GM23338 (cell line): ENCODE measurements at regions not wholly inside any gene's neighbourhood (a gene's known extent, or its start where the extent isn't known, plus 50 kb on each side); places are given as distances from the start of the nearest gene placed in this dataset.

Source experiments
- ATAC-seq: fragments of 200-7000 bp; cut with Tn5 transposase; 3 replicates; pipeline ENCODE4 v1.9.1; 2020
- DNase-seq: peaks from one replicate; pipeline ENCODE4 v3.0.0-alpha.2; 2015; ENCODE audit warnings: low spot score
- H2AFZ ChIP-seq: fragments of 200-600 bp; sonication (generic); 2 replicates; pipeline ENCODE4 v1.8.0; 2016; ENCODE audit warnings: antibody characterized with exemption, mild to moderate bottlenecking, moderate library complexity
- H3F3A ChIP-seq: fragments of 200-600 bp; sonication (generic); replicated peaks from 2 replicates; pipeline ENCODE4 v1.8.0; 2017; ENCODE audit warnings: antibody characterized with exemption, mixed run types, low read depth
- H3K27ac ChIP-seq: fragments of 200-600 bp; sonication (generic); 2 replicates; pipeline ENCODE4 v1.6.1; 2016; ENCODE audit warnings: low read depth
- H3K27me3 ChIP-seq: fragments of 200-600 bp; sonication (generic); 2 replicates; pipeline ENCODE4 v1.8.0; 2016; ENCODE audit warnings: mild to moderate bottlenecking, mixed run types, moderate library complexity; ENCODE audit not compliant: insufficient read depth
- H3K36me3 ChIP-seq: fragments of 200-600 bp; sonication (generic); 2 replicates; pipeline ENCODE4 v1.8.0; 2016; ENCODE audit warnings: mild to moderate bottlenecking; ENCODE audit not compliant: insufficient read depth
- H3K4me1 ChIP-seq: fragments of 200-600 bp; sonication (generic); 2 replicates; pipeline ENCODE4 v1.8.0; 2016; ENCODE audit warnings: mild to moderate bottlenecking, moderate library complexity; ENCODE audit not compliant: insufficient read depth
- H3K4me2 ChIP-seq: fragments of 200-600 bp; sonication (generic); 2 replicates; pipeline ENCODE4 v1.7.1; 2017; ENCODE audit warnings: mixed run types
- H3K4me3 ChIP-seq: fragments of 200-600 bp; sonication (generic); 2 replicates; pipeline ENCODE4 v1.6.1; 2016; ENCODE audit warnings: mixed run types
- H3K79me2 ChIP-seq: fragments of 200-600 bp; sonication (generic); replicated peaks from 2 replicates; pipeline ENCODE4 v1.8.0; 2017; ENCODE audit warnings: mild to moderate bottlenecking; ENCODE audit not compliant: insufficient read depth
- H3K9me2 ChIP-seq: fragments of 200-600 bp; sonication (generic); 2 replicates; pipeline ENCODE4 v1.8.0; 2017; ENCODE audit not compliant: insufficient read depth
- H4K20me1 ChIP-seq: fragments of 200-600 bp; sonication (generic); replicated peaks from 2 replicates; pipeline ENCODE4 v1.8.0; 2017; ENCODE audit warnings: mild to moderate bottlenecking; ENCODE audit not compliant: insufficient read depth
- H3K27ac Mint-ChIP-seq: 2 replicates; pipeline ENCODE4 v1.8.0; 2020; ENCODE audit warnings: inconsistent platforms, mild to moderate bottlenecking, moderate library complexity, mixed read lengths
- H3K27me3 Mint-ChIP-seq: 3 replicates; pipeline ENCODE4 v1.8.0; 2022; ENCODE audit warnings: low read depth, mild to moderate bottlenecking, moderate library complexity, mixed read lengths, inconsistent platforms; ENCODE audit not compliant: insufficient read depth, poor library complexity
- H3K36me3 Mint-ChIP-seq: 3 replicates; pipeline ENCODE4 v1.8.0; 2021; ENCODE audit warnings: low read depth, mild to moderate bottlenecking, inconsistent platforms, moderate library complexity, mixed read lengths
- H3K4me1 Mint-ChIP-seq: 3 replicates; pipeline ENCODE4 v1.8.0; 2020; ENCODE audit warnings: mild to moderate bottlenecking, inconsistent platforms, mixed read lengths
- H3K4me3 Mint-ChIP-seq: 3 replicates; pipeline ENCODE4 v1.8.0; 2021; ENCODE audit warnings: moderate library complexity, mild to moderate bottlenecking, inconsistent platforms, mixed read lengths
- H3K9me3 Mint-ChIP-seq: 3 replicates; pipeline ENCODE4 v1.8.0; 2020; ENCODE audit warnings: moderate library complexity, mild to moderate bottlenecking, inconsistent platforms, mixed read lengths
- CREB1 ChIP-seq: fragments of 250-450 bp; sonication (Bioruptor Pico); IDR thresholded peaks from 2 replicates; pipeline ENCODE4 v1.5.0; 2020; ENCODE audit warnings: low read depth, mild to moderate bottlenecking, moderate library complexity
- EZH2 ChIP-seq: fragments of 200-600 bp; sonication (generic); IDR thresholded peaks from one replicate; pipeline ENCODE4 v1.8.0; 2017; ENCODE audit warnings: antibody characterized with exemption, mild to moderate bottlenecking, low read depth; ENCODE audit not compliant: unreplicated experiment
- EZH2phosphoT487 ChIP-seq: fragments of 200-600 bp; sonication (generic); IDR thresholded peaks from one replicate; pipeline ENCODE4 v1.8.1; 2018; ENCODE audit warnings: antibody characterized with exemption; ENCODE audit not compliant: unreplicated experiment
- JUNB ChIP-seq: IDR thresholded peaks from one replicate; pipeline ENCODE4 v1.6.1; 2016; ENCODE audit warnings: antibody characterized with exemption; ENCODE audit not compliant: unreplicated experiment
- NANOG ChIP-seq: IDR thresholded peaks from 2 replicates; pipeline ENCODE4 v1.6.1; 2016; ENCODE audit warnings: antibody characterized with exemption, borderline replicate concordance
- ZNF114 ChIP-seq: fragments of 250-450 bp; sonication (Bioruptor Pico); IDR thresholded peaks from 2 replicates; pipeline ENCODE4 v1.5.0; 2020; ENCODE audit warnings: mild to moderate bottlenecking, moderate library complexity
- ZNF331 ChIP-seq: fragments of 250-450 bp; sonication (Bioruptor Pico); IDR thresholded peaks from 2 replicates; pipeline ENCODE4 v1.5.0; 2020; ENCODE audit warnings: low read depth, mild to moderate bottlenecking, moderate library complexity
- TF ChIP-seq, protein P1 (sequence below), 2 experiments: fragments of 200-600 bp in 1 of 2; sonication (generic) in 1 of 2; conservative IDR thresholded peaks; 2 replicates each; pipeline versions ENCODE4 v1.5.1 to v1.6.1; 2016 to 2017; ENCODE audit warnings: antibody characterized with exemption in 2 of 2, low read depth in 2 of 2, mild to moderate bottlenecking in 2 of 2, moderate library complexity in 1 of 2
- TF ChIP-seq, protein P2 (sequence below): IDR thresholded peaks from one replicate; pipeline ENCODE4 v1.6.1; 2018; ENCODE audit warnings: antibody characterized with exemption; ENCODE audit not compliant: unreplicated experiment

DNA sequence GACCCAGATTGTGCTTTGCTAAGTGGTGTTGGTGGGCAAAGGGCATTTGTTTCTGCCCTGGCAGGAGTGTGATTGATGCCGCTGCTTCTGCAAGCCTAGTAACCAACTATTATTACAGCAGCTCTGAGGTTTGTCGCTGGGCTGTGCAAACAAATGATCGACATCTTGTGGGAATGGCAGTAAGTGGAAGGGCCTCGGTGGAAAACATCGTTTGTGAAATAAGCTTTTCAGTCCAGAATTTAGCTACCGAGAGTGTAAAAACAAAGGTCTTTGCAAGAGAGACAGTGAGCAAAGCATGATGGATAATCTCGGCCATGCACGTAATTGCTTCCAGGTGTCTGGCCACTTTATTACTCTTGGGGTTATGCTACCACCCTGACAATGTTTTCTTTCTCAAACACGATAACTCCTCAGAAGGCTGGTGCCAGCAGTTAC is 397.7 kb upstream of the PRICKLE1 start:
- no peaks in the 10 kb centered on the region for H3K36me3 ChIP-seq
- DNase-seq (no peak), ATAC-seq (no peak)
- H3K27me3 ChIP-seq: no peaks in the 10 kb centered on the region
- H4K20me1 ChIP-seq: no peaks in the 10 kb centered on the region
- H3F3A ChIP-seq: no peaks in the 10 kb centered on the region
- Mint-ChIP-seq H3K4me3 (no peak overlapping the region), H3K27ac (no peak overlapping the region), H3K4me1 (peaks cover 28% of the 10 kb centered on the region), H3K27me3 (no peaks in the 10 kb centered on the region), H3K9me3 (no peaks in the 10 kb centered on the region), H3K36me3 (no peaks in the 10 kb centered on the region)
- no peak overlapping the region for H2AFZ ChIP-seq
- H3K4me3 ChIP-seq: no peak overlapping the region
- H3K4me1 ChIP-seq: peaks cover 21% of the 10 kb centered on the region
- no peaks in the 10 kb centered on the region for H3K9me2 ChIP-seq
- 0 out of 2 replicates have a peak overlapping the region, but pooled peaks have one; percentile 11 for H3K4me2 ChIP-seq
- TF ChIP-seq JUNB: no peak
- TF ChIP-seq NANOG: no peak
- TF ChIP-seq, protein P1, sequence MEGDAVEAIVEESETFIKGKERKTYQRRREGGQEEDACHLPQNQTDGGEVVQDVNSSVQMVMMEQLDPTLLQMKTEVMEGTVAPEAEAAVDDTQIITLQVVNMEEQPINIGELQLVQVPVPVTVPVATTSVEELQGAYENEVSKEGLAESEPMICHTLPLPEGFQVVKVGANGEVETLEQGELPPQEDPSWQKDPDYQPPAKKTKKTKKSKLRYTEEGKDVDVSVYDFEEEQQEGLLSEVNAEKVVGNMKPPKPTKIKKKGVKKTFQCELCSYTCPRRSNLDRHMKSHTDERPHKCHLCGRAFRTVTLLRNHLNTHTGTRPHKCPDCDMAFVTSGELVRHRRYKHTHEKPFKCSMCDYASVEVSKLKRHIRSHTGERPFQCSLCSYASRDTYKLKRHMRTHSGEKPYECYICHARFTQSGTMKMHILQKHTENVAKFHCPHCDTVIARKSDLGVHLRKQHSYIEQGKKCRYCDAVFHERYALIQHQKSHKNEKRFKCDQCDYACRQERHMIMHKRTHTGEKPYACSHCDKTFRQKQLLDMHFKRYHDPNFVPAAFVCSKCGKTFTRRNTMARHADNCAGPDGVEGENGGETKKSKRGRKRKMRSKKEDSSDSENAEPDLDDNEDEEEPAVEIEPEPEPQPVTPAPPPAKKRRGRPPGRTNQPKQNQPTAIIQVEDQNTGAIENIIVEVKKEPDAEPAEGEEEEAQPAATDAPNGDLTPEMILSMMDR (conservative IDR thresholded peaks at IDR 0.05; ENCODE audit: low read depth in 2 of 2): no peak
- TF ChIP-seq ZNF331 (CRISPR knock-in tag): no peak
- no peak for TF ChIP-seq CREB1 (CRISPR knock-in tag)
- TF ChIP-seq EZH2: no peak
- H3K27ac ChIP-seq: no peak overlapping the region
- H3K79me2 ChIP-seq: no peaks in the 10 kb centered on the region

DNA sequence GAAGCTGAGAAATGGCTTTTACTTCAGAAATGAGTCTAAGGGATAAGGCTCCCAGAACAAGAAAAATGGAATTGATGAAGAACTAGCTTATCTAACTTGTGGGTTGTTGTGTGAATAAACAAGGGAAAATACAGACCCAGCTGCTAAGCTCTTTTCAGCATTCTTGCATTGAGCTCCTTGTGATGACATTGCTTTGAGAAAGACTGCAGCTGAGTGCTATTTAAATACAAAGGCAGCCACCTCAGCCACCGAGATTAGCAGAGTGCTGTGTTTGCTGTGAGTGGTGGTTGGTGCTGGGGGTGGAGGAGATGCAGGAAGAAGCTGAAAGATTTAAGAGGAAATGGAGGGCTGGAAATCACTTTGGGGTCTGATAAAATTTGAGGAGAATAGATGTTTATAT is 396.0 kb upstream of the PRICKLE1 start:
- no peak overlapping the region for H2AFZ ChIP-seq
- Mint-ChIP-seq H3K4me3 (peak overlapping the region; percentile 30), H3K27ac (peak overlapping the region; percentile 66), H3K36me3 (no peaks in the 10 kb centered on the region), H3K9me3 (no peaks in the 10 kb centered on the region), H3K27me3 (no peaks in the 10 kb centered on the region), H3K4me1 (peaks cover 42% of the 10 kb centered on the region)
- DNase-seq (peak; percentile 81), ATAC-seq (peak; percentile 98)
- H3K36me3 ChIP-seq: no peaks in the 10 kb centered on the region
- no peaks in the 10 kb centered on the region for H3F3A ChIP-seq
- peaks cover 29% of the 10 kb centered on the region for H3K4me1 ChIP-seq
- H3K27ac ChIP-seq: no peak overlapping the region
- H3K4me3 ChIP-seq: no peak overlapping the region
- H3K9me2 ChIP-seq: no peaks in the 10 kb centered on the region
- no peaks in the 10 kb centered on the region for H3K79me2 ChIP-seq
- TF ChIP-seq NANOG: 0 out of 2 replicates have a peak, but pooled peaks have one; percentile 43
- no peak for TF ChIP-seq ZNF114 (CRISPR knock-in tag)
- no peaks in the 10 kb centered on the region for H3K27me3 ChIP-seq
- H3K4me2 ChIP-seq: peak overlapping the region; percentile 34
- H4K20me1 ChIP-seq: no peaks in the 10 kb centered on the region

DNA sequence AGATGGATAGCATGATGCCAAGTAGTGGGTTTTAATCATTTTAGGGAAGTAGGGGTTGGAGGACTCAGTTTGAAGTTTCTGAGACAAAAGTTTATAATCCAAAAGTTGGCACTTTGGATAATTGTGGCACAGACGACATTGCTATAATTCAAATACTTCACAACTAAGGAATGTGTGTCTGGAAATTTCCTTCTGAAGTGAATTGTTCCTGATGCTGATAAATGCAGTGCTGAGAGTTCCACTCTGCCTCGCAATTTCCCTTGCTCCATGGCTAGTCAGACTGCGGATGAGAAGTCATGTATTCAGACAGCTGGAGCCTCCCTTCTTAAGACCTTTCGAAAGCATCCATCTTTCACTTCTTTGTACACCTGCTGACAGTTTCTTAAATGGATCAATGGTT is 393.3 kb upstream of the PRICKLE1 start:
- Mint-ChIP-seq H3K9me3 (no peaks in the 10 kb centered on the region), H3K36me3 (no peaks in the 10 kb centered on the region), H3K27me3 (no peaks in the 10 kb centered on the region), H3K4me1 (peaks cover 45% of the 10 kb centered on the region), H3K27ac (no peak overlapping the region), H3K4me3 (no peak overlapping the region)
- Histone ChIP-seq H3K4me2 (no peak overlapping the region), H3K4me1 (peaks cover 29% of the 10 kb centered on the region), H3K36me3 (no peaks in the 10 kb centered on the region), H3K27me3 (no peaks in the 10 kb centered on the region), H3K4me3 (no peak overlapping the region), H4K20me1 (no peaks in the 10 kb centered on the region), H2AFZ (no peak overlapping the region), H3K79me2 (no peaks in the 10 kb centered on the region), H3K27ac (no peak overlapping the region), H3F3A (no peaks in the 10 kb centered on the region), H3K9me2 (no peaks in the 10 kb centered on the region)
- ATAC-seq: no peak
- no peak for DNase-seq
- TF ChIP-seq ZNF114 (CRISPR knock-in tag): no peak
- TF ChIP-seq, protein P2, sequence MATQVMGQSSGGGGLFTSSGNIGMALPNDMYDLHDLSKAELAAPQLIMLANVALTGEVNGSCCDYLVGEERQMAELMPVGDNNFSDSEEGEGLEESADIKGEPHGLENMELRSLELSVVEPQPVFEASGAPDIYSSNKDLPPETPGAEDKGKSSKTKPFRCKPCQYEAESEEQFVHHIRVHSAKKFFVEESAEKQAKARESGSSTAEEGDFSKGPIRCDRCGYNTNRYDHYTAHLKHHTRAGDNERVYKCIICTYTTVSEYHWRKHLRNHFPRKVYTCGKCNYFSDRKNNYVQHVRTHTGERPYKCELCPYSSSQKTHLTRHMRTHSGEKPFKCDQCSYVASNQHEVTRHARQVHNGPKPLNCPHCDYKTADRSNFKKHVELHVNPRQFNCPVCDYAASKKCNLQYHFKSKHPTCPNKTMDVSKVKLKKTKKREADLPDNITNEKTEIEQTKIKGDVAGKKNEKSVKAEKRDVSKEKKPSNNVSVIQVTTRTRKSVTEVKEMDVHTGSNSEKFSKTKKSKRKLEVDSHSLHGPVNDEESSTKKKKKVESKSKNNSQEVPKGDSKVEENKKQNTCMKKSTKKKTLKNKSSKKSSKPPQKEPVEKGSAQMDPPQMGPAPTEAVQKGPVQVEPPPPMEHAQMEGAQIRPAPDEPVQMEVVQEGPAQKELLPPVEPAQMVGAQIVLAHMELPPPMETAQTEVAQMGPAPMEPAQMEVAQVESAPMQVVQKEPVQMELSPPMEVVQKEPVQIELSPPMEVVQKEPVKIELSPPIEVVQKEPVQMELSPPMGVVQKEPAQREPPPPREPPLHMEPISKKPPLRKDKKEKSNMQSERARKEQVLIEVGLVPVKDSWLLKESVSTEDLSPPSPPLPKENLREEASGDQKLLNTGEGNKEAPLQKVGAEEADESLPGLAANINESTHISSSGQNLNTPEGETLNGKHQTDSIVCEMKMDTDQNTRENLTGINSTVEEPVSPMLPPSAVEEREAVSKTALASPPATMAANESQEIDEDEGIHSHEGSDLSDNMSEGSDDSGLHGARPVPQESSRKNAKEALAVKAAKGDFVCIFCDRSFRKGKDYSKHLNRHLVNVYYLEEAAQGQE: no peak
- no peak for TF ChIP-seq EZH2phosphoT487
